GM12864 (cell line): ENCODE measurements at regions not wholly inside any gene's neighbourhood (a gene's known extent, or its start where the extent isn't known, plus 50 kb on each side); places are given as distances from the start of the nearest gene placed in this dataset.
"Not testable (repeated sequence)": the region's sequence is repeated elsewhere in the genome, so short reads cannot be mapped to it uniquely, and the experiment has no call there.

Source experiments
- DNase-seq: peaks from one replicate; pipeline ENCODE4 v3.0.0-alpha.2; 2011; ENCODE audit warnings: low read depth
- H3K4me3 ChIP-seq: 2 replicates; pipeline ENCODE4 v1.5.1; 2011; ENCODE audit warnings: mild to moderate bottlenecking, low read depth, low read length, control low read depth
- TF ChIP-seq, protein P1 (sequence below): IDR thresholded peaks from 2 replicates; pipeline ENCODE4 v1.5.1; 2011; ENCODE audit warnings: low read depth, mild to moderate bottlenecking, moderate library complexity, low read length, control low read depth, inconsistent platforms; ENCODE audit errors: missing control alignments

DNA sequence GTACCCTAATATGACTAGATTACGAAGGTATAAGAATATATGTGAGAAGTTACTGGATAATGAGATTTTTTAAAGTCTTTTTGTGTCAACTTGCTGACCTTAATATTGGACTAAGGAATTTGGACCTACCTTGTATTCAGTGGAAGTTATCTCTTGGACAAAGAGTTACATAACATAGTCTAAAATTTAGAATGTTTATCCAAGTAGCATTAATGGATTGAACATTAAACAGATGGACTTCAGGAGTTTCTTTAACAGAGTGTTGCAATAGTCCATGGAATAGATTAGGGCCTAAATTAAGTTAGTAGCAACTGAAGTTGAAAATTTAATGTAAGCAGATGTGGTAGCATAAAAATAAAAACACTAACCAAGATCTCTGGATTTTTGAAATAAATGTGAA, 266.4 kb downstream of the PYDC2 start:
- TF ChIP-seq, protein P1, sequence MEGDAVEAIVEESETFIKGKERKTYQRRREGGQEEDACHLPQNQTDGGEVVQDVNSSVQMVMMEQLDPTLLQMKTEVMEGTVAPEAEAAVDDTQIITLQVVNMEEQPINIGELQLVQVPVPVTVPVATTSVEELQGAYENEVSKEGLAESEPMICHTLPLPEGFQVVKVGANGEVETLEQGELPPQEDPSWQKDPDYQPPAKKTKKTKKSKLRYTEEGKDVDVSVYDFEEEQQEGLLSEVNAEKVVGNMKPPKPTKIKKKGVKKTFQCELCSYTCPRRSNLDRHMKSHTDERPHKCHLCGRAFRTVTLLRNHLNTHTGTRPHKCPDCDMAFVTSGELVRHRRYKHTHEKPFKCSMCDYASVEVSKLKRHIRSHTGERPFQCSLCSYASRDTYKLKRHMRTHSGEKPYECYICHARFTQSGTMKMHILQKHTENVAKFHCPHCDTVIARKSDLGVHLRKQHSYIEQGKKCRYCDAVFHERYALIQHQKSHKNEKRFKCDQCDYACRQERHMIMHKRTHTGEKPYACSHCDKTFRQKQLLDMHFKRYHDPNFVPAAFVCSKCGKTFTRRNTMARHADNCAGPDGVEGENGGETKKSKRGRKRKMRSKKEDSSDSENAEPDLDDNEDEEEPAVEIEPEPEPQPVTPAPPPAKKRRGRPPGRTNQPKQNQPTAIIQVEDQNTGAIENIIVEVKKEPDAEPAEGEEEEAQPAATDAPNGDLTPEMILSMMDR, result no peak
- no peak overlapping the region for H3K4me3 ChIP-seq
- no peak for DNase-seq

GRCh38 chr3:191728186-191728585, 267.2 kb downstream of the PYDC2 start:
- DNase-seq, result no peak
- TF ChIP-seq, protein P1, result no peak
- no peak overlapping the region for H3K4me3 ChIP-seq

DNA sequence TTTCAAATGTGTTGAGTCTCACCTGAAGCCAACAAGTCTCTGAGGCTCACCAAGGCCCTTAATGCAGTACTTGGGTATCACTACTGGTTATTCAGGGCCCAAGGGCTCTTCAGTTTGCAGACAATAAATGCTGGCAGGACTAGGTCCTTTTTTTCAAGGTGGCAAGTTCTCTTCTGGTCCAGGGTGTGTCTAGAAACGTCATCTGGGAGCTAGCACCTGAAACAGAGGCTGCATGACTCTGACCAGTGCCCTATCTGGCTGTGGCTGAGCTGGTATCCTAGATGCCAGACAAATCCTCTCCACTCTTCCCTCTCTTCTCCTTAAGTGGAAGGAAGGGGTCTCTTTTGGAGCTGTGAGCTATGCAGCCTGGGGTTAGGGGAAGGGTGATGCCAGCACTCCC, 276.8 kb downstream of the PYDC2 start:
- TF ChIP-seq, protein P1, result no peak
- H3K4me3 ChIP-seq, result no peak overlapping the region
- DNase-seq, result no peak

GRCh38 chr3:191740712-191741111, 279.7 kb downstream of the PYDC2 start:
- TF ChIP-seq, protein P1, result no peak
- no peak overlapping the region for H3K4me3 ChIP-seq
- DNase-seq, result no peak

DNA sequence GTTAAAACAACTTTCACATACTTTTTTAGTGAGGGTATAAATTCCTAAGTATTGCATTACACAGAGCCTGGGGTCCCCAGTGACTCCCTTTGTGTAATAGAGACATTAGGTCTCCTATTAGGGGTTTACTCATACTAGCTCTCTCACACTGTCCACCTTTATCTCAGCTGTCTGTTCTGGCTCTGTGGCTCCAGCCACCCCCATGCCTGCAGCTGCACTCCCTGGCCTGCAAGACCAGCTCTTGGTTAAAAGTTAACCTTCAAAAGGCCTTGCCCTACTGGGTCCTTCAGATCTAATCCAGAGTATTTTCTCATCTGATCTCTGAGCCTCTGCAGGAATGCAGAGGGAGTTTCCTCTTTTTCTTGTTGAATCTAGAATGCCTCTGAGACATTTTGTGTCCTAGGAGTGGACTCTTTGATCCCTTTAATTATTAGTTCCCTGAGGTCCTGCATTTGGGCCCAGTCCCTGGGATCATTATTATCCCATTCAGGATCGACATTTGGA, 280.9 kb downstream of the PYDC2 start:
- not testable (repeated sequence) for DNase-seq, H3K4me3 ChIP-seq

DNA sequence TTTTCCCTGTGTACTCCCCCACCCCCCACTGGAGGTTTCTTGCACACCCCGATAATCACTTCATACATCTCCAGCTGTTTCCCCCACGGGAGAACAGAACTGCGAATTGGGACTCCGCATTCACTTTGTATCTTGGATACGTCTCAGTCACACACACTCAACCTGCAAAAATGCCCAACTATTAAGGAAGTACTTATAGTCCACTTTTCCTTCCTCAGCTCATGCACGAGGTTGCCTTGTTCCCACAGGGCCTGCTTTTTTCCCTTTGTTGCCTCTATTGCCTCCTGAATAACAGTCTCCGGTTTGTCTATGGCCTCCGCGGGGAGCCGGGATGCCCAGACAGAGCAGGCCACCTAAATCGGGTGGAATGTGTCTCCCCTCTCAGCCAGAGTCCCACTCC, 282.3 kb downstream of the PYDC2 start:
- no peak for DNase-seq
- TF ChIP-seq, protein P1, result no peak
- H3K4me3 ChIP-seq, result no peak overlapping the region

DNA sequence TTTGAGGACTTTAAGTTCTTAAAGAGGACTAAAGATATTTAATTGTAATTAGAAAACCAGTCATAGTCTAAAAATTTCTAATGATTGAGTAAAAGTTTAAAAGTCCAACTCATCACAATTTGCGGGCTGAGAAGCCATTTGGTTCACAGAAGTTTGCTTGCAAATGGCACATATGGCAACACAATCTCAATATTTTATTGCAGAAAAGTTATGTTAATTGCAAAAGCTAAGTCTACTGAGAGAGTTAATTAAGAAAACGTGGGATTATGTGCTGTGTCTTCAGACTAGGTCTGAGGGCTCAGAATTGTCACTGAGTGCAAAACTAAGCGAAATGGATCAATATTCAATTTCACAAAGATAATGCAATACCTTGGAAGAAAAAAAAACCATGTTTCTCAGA, 289.7 kb downstream of the PYDC2 start:
- TF ChIP-seq, protein P1, result no peak
- H3K4me3 ChIP-seq, result no peak overlapping the region
- DNase-seq, result no peak
